Subcutaneous abdominal adipose tissue (tissue), 5 donors: ENCODE measurements at regions not wholly inside any gene's neighbourhood (a gene's known extent, or its start where the extent isn't known, plus 50 kb on each side); places are given as distances from the start of the nearest gene placed in this dataset.
"Not testable (repeated sequence)": the region's sequence is repeated elsewhere in the genome, so short reads cannot be mapped to it uniquely, and the experiment has no call there.

Experiments used
- H3K27ac ChIP-seq: one replicate; pipeline ENCODE4 v1.7.0; 2013; ENCODE audit warnings: low read depth, mild to moderate bottlenecking, inconsistent platforms, low read length, moderate library complexity
- H3K27me3 ChIP-seq, 5 donors: one replicate each; pipeline ENCODE4 v1.7.0; 2013; ENCODE audit warnings: low read length in 5 of 5, inconsistent platforms in 1 of 5; ENCODE audit not compliant: control insufficient read depth in 5 of 5, insufficient read depth in 4 of 5
- H3K36me3 ChIP-seq, 5 donors: one replicate each; pipeline ENCODE4 v1.7.0; 2013; ENCODE audit warnings: low read length in 5 of 5; ENCODE audit not compliant: control insufficient read depth in 5 of 5, insufficient read depth in 5 of 5
- H3K4me1 ChIP-seq, 5 donors: one replicate each; pipeline ENCODE4 v1.7.0; 2013; ENCODE audit warnings: low read length in 5 of 5, mild to moderate bottlenecking in 3 of 5, moderate library complexity in 1 of 5; ENCODE audit not compliant: control insufficient read depth in 5 of 5, insufficient read depth in 5 of 5
- H3K4me3 ChIP-seq, 5 donors: one replicate each; pipeline ENCODE4 v1.7.0; 2013; ENCODE audit warnings: low read length in 5 of 5, low read depth in 1 of 5
- H3K9ac ChIP-seq, 5 donors: one replicate each; pipeline ENCODE4 v1.7.0; 2013; ENCODE audit warnings: low read length in 5 of 5, mild to moderate bottlenecking in 4 of 5, moderate library complexity in 3 of 5
- H3K9me3 ChIP-seq, 5 donors: one replicate each; pipeline ENCODE4 v1.7.0; 2013; ENCODE audit warnings: low read length in 5 of 5; ENCODE audit not compliant: control insufficient read depth in 5 of 5
- donor health status: healthy.
- donor health status: healthy.
- donor health status: healthy.
- donor health status: healthy.
- donor health status: healthy.

- no peaks in the 10 kb centered on the region for H3K27me3 ChIP-seq
- H3K27ac ChIP-seq, result no peak overlapping the region
- no peaks in the 10 kb centered on the region for H3K4me1 ChIP-seq
- no peaks in the 10 kb centered on the region for H3K9me3 ChIP-seq
- no peak overlapping the region for H3K4me3 ChIP-seq
- no peaks in the 10 kb centered on the region for H3K36me3 ChIP-seq
- H3K9ac ChIP-seq, result no peak overlapping the region
Observed at GRCh38 chr17:70934231-70934630, 764.9 kb downstream of the KCNJ2 start.

- Histone ChIP-seq H3K4me3 (no peak overlapping the region), H3K36me3 (no peaks in the 10 kb centered on the region)
Observed at GRCh38 chr17:70934835-70935234, 765.5 kb downstream of the KCNJ2 start.

GRCh38 chr17:70936724-70937123, 767.4 kb downstream of the KCNJ2 start:
- H3K4me1 ChIP-seq, result peaks cover 0 to 4% (median 0%) of the 10 kb centered on the region in 5 donors

More at GRCh38 chr17:70934835-70935234, 765.5 kb downstream of the KCNJ2 start:
- Histone ChIP-seq H3K9ac (no peak overlapping the region), H3K27ac (no peak overlapping the region), H3K9me3 (no peaks in the 10 kb centered on the region), H3K27me3 (no peaks in the 10 kb centered on the region), H3K4me1 (no peaks in the 10 kb centered on the region)

DNA sequence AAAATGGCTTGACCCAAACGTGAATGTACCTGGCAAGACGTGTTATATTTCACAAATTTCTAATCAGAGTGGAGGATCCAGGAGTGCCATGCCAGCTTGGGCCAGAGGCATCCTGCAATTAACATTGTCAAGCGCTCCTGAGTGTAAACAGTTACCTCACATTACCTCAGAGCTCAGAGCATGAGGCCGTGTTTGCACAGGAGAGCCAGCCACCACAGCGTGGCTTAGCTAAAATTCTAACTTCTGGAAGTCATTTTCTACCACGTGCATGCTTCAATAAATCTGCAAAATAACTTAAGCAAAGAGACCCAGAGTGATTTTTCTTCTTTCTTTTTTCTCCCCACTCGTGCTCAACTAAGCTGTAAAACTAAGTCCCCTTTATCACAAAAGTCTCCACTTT, 769.0 kb downstream of the KCNJ2 start:
- Histone ChIP-seq H3K9ac (no peak overlapping the region), H3K4me1 (peaks cover 0 to 4% (median 0%) of the 10 kb centered on the region in 5 donors), H3K27me3 (no peaks in the 10 kb centered on the region), H3K27ac (no peak overlapping the region), H3K9me3 (no peaks in the 10 kb centered on the region), H3K36me3 (no peaks in the 10 kb centered on the region), H3K4me3 (no peak overlapping the region)

More at GRCh38 chr17:70936724-70937123, 767.4 kb downstream of the KCNJ2 start:
- no peak overlapping the region for H3K27ac ChIP-seq
- no peaks in the 10 kb centered on the region for H3K27me3 ChIP-seq
- no peaks in the 10 kb centered on the region for H3K9me3 ChIP-seq
- H3K9ac ChIP-seq, result no peak overlapping the region
- no peak overlapping the region for H3K4me3 ChIP-seq
- no peaks in the 10 kb centered on the region for H3K36me3 ChIP-seq

GRCh38 chr17:70945386-70945785, 776.1 kb downstream of the KCNJ2 start:
- Histone ChIP-seq H3K36me3 (no peaks in the 10 kb centered on the region), H3K4me3 (no peak overlapping the region), H3K4me1 (peaks cover 0 to 8% (median 0%) of the 10 kb centered on the region in 5 donors), H3K27ac (no peak overlapping the region), H3K9ac (peak overlapping the region in 1 of 5 donors; percentile 53), H3K27me3 (no peaks in the 10 kb centered on the region), H3K9me3 (no peaks in the 10 kb centered on the region)

DNA sequence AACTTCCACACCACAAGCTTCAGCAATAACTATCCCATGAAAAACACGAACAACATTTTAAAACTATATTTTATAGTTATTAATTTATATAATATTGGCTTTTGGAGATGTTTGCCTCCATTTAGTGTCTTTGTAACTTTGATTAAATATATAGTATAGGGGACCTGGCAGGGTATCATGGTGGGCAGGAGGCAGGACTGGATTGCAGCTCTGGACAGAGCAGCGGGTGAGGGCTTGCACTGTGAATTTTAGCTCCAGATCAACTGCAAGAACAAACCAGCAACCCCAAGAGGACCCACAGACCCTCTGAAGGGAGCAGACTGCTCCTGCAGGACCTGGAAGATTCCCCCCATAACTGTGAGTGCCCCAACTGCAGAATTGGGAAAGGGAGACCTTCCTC, 777.9 kb downstream of the KCNJ2 start:
- Histone ChIP-seq H3K9ac (peak overlapping the region in 1 of 5 donors; percentile 24), H3K4me3 (peak overlapping the region in 3 of 5 donors; percentile 21 to 42 (median 25)), H3K9me3 (no peaks in the 10 kb centered on the region), H3K27ac (no peak overlapping the region), H3K27me3 (no peaks in the 10 kb centered on the region), H3K36me3 (no peaks in the 10 kb centered on the region), H3K4me1 (peaks cover 0 to 5% (median 0%) of the 10 kb centered on the region in 5 donors)

- H3K4me3 ChIP-seq, result peak overlapping the region in 3 of 5 donors; percentile 21 to 61 (median 25)
- no peak overlapping the region for H3K27ac ChIP-seq
- H3K4me1 ChIP-seq, result peaks cover 0 to 5% (median 0%) of the 10 kb centered on the region in 5 donors
- no peaks in the 10 kb centered on the region for H3K27me3 ChIP-seq
- peaks cover 0 to under 1% (median 0%) of the 10 kb centered on the region in 5 donors for H3K9me3 ChIP-seq
- no peaks in the 10 kb centered on the region for H3K36me3 ChIP-seq
- peak overlapping the region in 1 of 5 donors; percentile 24 for H3K9ac ChIP-seq
Observed at GRCh38 chr17:70947636-70948565, 778.6 kb downstream of the KCNJ2 start.

DNA sequence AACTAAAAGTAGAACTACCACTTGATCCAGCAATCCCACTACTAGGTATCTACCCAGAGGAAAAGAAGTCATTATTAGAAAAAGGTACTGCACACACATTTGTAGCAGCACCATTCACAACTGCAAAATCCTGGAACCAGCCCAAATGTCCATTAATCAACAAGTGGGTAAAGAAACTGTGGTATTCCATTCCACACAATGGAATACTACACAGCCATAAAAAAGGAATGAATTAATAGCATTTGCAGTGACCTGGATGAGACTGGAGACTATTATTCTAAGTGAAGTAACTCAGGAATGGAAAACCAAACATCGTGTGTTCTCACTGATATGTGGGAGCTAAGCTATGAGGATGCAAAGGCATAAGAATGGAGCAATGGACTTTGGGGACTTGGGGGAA, 783.8 kb downstream of the KCNJ2 start:
- H3K4me1 ChIP-seq, H3K36me3 ChIP-seq, H3K27ac ChIP-seq, H3K9ac ChIP-seq, H3K27me3 ChIP-seq, H3K4me3 ChIP-seq, H3K9me3 ChIP-seq: not testable (repeated sequence)

DNA sequence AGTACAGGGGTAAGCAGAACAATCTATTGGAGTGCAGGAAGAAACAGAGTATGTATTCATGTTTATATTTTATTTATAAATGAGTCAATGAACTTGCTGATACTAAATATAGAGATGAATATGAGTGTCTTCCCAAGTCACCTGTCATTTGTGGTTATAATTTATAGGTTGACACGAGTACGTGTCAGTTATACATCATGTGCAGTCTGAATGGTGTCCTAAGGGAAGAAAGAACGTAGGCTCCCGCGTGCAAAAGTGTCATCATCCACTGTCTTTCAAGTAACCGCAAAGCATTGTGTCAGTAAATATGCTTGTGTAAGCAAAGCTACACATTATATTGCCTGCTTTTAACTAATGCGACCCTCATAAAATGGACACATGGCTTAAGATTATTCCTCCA, 786.1 kb downstream of the KCNJ2 start:
- Histone ChIP-seq H3K27me3 (no peaks in the 10 kb centered on the region), H3K4me1 (no peaks in the 10 kb centered on the region), H3K36me3 (no peaks in the 10 kb centered on the region), H3K9me3 (peaks cover 0 to 6% (median 0%) of the 10 kb centered on the region in 5 donors), H3K27ac (no peak overlapping the region), H3K9ac (no peak overlapping the region), H3K4me3 (no peak overlapping the region)

DNA sequence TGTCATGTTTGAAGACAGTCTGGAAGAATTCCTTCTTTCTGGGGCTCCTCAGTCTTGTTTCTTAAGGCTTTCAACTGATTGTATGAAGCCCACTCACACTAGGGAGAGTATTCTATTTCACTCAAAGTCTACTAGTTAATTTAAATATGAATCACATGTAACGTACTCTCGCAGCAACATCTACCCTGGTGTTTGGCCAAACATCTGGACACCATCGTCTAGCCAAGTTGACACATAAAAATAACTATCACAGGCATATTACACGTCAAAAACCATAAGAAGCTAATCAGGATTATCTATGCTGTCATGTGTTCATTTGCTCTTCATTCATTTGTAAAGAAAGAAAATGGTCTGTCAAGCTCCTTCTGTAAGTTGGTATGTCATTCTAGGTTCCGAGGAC, 787.4 kb downstream of the KCNJ2 start:
- no peak overlapping the region for H3K9ac ChIP-seq
- H3K4me3 ChIP-seq, result no peak overlapping the region
- no peaks in the 10 kb centered on the region for H3K27me3 ChIP-seq
- H3K4me1 ChIP-seq, result no peaks in the 10 kb centered on the region
- H3K9me3 ChIP-seq, result peaks cover 0 to 6% (median 0%) of the 10 kb centered on the region in 5 donors
- H3K27ac ChIP-seq, result no peak overlapping the region
- H3K36me3 ChIP-seq, result no peaks in the 10 kb centered on the region
